AG04449 (cell line): ENCODE measurements at regions not wholly inside any gene's neighbourhood (a gene's known extent, or its start where the extent isn't known, plus 50 kb on each side); places are given as distances from the start of the nearest gene placed in this dataset.

Experiments
- CTCF ChIA-PET: fragments of 350-600 bp; formaldehyde crosslinking; extraction: SDS; loops from one replicate; lab custom pipeline; 2021; ENCODE audit warnings: antibody characterized with exemption; lab: Yijun Ruan, JAX
- POLR2A ChIA-PET: fragments of 400-600, 350-600 bp; formaldehyde crosslinking; extraction: SDS; loops from one replicate; lab custom pipeline; 2020; ENCODE audit warnings: antibody characterized with exemption, inconsistent platforms; lab: Yijun Ruan, JAX
- DNase-seq: peaks from one replicate; pipeline ENCODE4 v3.0.0-alpha.2; 2010; ENCODE audit warnings: low read depth, low spot score
- H3K4me3 ChIP-seq: 2 replicates; pipeline ENCODE4 v1.5.1; 2011; ENCODE audit warnings: low read depth, mild to moderate bottlenecking, control low read depth, low read length
- CTCF ChIP-seq: IDR thresholded peaks from one replicate; pipeline ENCODE4 v1.5.1; 2011; ENCODE audit warnings: mild to moderate bottlenecking, moderate library complexity, low read length, control low read depth, inconsistent platforms; ENCODE audit not compliant: insufficient read depth; ENCODE audit errors: missing control alignments

- H3K4me3 ChIP-seq, result no peak overlapping the region
- ChIA-PET CTCF (no interaction called here), POLR2A (no interaction called here)
- no peak for TF ChIP-seq CTCF
- DNase-seq, result no peak
Observed at GRCh38 chr6:147933224-147933623, 409.4 kb upstream of the SASH1 start.

- TF ChIP-seq CTCF, result no peak
- POLR2A ChIA-PET, result no interaction called here
- CTCF ChIA-PET, result no interaction called here
- H3K4me3 ChIP-seq, result no peak overlapping the region
- DNase-seq, result no peak
Observed at GRCh38 chr6:147935656-147936055, 407.0 kb upstream of the SASH1 start.

- ChIA-PET CTCF (no interaction called here), POLR2A (no interaction called here)
- DNase-seq, result no peak
- H3K4me3 ChIP-seq, result no peak overlapping the region
- no peak for TF ChIP-seq CTCF
Observed at GRCh38 chr6:147936703-147937470, 405.8 kb upstream of the SASH1 start.

- H3K4me3 ChIP-seq, result no peak overlapping the region
- ChIA-PET POLR2A (no interaction called here), CTCF (no interaction called here)
- peak; percentile 59 for DNase-seq
- no peak for TF ChIP-seq CTCF
Observed at GRCh38 chr6:147941143-147941542, 401.5 kb upstream of the SASH1 start.

GRCh38 chr6:147942363-147942762 is 400.3 kb upstream of the SASH1 start:
- H3K4me3 ChIP-seq, result no peak overlapping the region
- ChIA-PET CTCF (no interaction called here), POLR2A (no interaction called here)
- DNase-seq, result no peak
- no peak for TF ChIP-seq CTCF

- POLR2A ChIA-PET, result no interaction called here
- CTCF ChIA-PET, result interaction anchor here (1.1 kb wide), 1 partner anchor 438 kb away, joined by 4 read pairs; no protein-coding TSS in a partner anchor
- no peak overlapping the region for H3K4me3 ChIP-seq
- no peak for TF ChIP-seq CTCF
- no peak for DNase-seq
Observed at GRCh38 chr6:147944122-147944521, 398.5 kb upstream of the SASH1 start.
